Stimulated activated CD4-positive, alpha-beta T cell treated with anti-CD3 and anti-CD28 coated beads, Interleukin-4, amount 100 ng/mL, for 4 hours (primary cell): ENCODE measurements at regions not wholly inside any gene's neighbourhood (a gene's known extent, or its start where the extent isn't known, plus 50 kb on each side); places are given as distances from the start of the nearest gene placed in this dataset.

ENCODE experiments used
- DNase-seq, 2 experiments: peaks; one replicate each; pipeline ENCODE4 v3.0.0-alpha.2; 2020

DNA sequence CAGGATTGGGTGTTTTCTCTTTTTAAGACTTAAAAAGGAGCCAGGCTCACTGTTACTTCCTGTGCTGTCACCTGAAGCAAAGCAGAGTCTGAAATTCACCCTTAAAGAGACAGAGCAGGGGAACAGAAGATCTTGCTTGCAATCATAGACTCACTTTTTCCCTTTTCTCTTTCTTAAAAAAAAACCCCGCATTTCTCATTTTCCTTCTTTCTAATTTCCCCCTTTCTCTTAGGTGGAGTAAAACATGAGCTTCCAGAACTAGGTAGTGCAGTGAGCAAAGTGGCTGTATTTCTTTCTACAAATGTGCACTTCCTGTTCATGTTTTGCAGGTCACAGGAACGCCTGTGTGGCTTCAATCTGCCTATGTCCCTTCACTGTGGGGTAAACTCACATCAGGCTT lies 381.2 kb downstream of the LPIN1 start:
- DNase-seq, result no peak

DNA sequence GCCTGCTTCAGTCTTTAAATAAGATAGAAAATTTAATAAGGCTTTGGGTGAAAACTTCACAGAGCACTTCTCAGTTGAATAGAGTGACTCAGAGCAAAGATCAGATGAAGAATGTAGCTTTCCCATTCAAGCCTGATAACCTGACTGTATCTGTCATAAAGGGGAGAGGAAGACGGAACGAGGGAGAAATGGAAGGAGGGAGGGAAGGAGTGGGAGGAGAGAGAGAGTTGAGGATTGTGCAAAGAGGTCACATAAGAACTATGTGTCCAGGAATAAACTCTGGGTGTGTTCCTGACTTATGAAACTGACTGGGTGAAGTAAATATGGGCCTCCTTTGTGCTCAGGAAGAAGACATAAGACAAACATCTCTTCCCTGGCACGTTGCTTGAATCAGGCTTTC lies 385.5 kb downstream of the LPIN1 start:
- no peak for DNase-seq

DNA sequence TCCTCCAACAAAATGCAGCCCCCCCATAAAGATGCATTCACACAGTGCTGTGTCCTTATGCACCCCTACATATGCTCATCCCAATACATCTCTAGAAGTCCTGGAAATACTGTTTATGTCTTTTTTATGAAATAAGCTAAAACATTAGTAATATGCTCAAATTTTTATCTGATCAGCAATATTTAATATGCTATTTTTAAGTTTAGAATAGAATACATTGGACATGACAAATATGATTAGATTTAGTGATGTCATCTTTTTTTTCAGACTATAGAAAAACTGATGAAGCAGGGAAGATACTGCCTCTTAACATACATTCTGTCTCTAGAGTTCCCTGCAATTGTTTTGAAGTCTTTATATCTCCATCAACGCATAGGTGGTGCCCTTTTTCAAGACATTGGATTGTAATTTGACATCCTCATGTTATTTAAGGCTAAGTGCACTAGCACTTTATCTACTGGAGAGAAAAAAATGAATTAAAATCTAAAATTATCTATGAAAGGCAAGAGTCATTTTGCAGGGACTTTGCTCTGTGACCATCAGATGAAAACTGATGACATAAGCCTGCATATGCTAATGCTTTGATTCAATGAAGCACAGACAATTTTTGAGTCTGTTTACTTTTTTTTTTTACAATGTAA lies 395.3 kb downstream of the LPIN1 start:
- DNase-seq, result no peak

DNA sequence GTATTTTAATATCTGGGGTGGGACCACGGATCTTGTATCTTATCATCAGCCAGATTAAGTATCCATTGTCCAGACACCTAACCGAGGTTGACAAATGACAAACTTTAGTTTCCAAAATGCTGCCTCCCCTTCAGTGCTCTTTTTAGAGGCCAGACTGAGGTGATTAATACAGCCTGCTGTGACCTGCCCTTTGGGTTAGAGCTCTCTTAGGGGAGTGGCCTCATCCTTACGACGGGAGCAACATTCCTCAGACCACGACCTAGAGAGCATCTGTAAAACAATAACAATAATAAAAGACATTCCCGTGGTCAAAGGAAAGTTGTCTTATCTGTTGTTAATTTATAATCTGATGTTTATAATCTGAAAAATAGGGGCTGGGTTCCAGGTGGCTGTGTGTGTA lies 405.3 kb downstream of the LPIN1 start:
- no peak for DNase-seq

DNA sequence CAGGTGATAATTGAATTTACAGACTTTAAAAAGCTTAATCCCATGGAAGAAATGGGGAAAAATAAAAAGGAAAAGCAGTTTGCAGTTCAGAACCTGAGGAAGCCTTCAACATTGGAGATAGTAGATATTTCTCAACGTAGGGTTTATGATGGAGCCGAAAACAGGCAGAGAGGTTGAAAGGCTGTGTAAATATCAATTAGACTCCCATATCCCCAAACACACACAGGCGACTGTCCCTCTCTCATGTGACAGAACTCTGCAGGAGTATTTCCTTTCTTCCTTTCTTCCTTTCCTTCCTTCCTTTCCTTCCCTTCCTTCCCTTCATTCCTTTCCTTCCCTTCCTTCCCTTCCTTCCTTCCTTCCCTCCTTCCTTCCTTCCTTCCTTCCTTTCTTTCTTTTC lies 406.5 kb downstream of the LPIN1 start:
- no peak for DNase-seq

DNA sequence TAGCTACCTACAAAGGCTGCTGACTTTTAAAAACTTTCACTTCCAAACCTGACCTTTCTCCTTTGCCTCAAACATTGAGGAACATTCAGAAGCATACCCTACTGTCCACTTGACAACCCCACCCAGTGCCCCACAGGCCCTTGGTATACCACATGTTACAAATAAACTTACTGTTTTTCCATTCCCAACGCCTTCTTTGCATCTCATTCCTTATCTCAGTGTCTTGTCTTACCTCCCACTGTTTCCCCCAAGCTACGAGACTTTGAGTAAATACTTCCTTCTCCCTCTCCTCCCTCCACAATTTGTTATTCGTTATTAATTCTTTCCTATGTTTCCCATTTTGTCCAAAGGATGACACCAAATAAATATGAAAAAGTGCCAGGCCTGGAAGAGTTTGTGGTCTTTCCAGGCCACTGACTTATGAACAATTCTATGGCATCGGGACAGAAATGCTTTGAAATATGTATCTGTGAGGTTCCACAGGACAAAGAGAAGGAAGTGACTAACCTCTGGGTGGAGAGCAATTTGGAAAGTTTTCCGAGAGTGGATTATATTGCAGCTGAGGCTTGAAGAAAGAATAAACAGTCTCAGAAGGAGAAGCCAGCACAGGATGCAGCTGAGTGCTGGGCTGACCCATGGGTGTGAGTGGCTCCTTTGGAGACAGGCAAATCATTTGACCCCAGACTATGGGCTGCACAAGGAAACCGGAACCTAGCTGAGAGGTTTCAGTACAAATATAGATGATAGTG lies 409.0 kb downstream of the LPIN1 start:
- no peak for DNase-seq

DNA sequence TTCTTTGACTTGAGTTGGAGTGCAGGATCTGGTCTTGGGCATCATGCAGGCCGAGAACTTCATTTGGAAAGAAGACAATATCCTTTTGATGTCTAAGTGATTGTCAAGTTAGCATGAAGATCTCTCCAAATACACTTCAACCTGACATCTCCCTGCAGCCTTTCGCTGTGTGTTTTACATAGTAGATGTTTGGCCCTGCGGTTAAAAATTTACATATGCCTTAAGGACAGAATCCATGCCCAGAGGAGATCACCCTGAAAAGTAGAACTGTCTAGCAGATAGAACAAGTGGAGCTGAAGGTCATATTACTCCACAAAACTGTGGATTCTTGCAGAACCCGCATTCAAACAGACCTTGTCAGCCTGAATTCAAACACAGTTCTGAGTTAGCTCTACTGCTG lies 409.9 kb downstream of the LPIN1 start:
- no peak for DNase-seq

DNA sequence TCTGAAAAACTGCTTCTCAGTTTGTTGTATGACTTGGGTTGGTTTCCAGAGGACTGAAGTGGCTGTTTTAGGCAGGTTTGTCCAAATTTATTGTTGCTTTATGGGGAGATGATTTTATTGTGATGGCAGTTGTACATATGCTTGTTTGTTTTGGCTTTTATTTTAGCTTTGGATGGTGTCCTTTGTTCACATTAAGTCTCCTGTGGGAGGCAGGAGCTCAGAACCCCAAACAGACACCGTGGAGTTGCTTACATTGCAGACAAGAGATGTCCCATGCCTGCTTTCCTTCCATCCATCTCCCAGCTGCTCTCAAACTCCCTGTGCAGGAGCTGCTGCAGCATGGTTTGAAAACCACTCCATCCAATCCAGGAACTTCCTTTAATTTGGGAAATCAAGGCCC lies 414.7 kb downstream of the LPIN1 start:
- no peak for DNase-seq

DNA sequence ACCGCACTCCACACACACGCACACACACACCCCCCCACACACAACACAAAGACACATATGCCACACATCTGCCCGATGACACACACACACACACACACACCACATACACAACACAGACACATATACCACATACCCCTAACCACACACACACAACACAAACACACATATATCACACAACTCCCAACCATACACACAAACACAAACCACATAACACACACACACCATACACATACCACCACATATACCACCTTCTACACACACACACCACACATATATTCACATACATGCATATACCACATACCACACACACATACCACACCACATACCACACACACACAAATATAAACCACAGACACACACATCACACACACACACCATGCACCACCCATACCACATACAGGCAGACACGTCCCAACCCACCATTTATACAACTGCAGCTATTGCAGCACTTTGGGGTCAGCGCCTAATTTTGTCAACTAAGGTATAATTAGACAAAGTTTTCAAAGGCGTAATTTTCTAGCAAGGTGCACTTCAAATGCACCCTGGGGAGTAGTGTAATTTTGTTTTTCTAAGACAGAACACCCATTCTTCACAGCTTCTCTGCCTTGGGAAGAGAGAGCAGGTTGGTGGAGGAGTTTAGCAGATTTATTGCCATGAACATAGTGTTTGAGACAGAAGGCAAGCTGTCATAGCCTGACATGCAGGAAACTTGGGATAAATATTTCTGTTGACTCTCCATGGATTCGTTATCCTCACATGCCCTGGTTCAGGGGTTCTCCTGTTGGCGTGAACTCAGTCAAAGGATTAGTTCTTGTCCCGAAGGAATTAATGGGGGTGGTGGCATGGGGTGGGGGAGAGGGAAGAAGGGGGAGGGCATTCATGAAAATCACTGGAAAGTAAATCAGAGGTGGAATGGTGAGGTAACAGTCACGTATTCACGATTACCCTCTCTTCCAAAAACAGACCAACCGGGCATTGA lies 416.1 kb downstream of the LPIN1 start:
- DNase-seq, result no peak

DNA sequence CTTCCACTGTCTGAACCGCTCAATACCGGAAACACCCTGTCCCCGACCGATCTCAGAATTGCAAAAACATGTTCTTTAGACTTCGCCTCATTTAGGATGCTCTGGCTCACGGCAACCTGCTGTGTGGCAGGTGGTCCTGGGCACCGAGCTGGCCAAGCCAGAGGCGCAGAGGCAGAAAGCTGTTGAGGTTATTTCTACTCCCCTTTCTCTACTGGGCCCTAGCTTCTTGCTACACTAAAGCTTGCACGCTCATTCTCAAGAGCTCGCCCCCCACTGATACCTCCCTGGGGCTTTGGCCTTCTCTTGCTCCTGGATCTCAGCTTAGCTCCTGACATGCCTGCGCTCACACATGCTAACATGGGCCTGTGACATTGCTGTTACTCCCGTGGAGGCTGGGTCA lies 417.4 kb downstream of the LPIN1 start:
- no peak for DNase-seq

DNA sequence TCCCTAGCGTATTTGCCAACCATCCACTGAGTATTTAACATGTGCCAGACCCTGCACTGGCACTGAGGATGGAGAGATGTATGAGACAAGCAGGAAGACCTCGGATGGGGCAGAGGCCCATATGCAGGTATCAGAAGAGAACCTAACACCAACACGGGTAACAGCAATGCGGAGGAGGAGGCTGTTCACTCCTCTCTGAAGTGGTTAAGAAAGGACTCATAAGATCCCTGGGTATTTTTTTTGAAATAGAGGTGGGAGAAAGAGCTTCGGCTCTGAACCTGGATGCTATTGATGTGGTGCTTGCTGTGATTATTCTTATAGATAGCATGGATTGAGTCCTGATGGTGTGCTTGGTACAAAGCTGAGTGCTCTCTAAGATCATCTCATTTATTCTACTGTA lies 418.3 kb downstream of the LPIN1 start:
- no peak for DNase-seq

DNA sequence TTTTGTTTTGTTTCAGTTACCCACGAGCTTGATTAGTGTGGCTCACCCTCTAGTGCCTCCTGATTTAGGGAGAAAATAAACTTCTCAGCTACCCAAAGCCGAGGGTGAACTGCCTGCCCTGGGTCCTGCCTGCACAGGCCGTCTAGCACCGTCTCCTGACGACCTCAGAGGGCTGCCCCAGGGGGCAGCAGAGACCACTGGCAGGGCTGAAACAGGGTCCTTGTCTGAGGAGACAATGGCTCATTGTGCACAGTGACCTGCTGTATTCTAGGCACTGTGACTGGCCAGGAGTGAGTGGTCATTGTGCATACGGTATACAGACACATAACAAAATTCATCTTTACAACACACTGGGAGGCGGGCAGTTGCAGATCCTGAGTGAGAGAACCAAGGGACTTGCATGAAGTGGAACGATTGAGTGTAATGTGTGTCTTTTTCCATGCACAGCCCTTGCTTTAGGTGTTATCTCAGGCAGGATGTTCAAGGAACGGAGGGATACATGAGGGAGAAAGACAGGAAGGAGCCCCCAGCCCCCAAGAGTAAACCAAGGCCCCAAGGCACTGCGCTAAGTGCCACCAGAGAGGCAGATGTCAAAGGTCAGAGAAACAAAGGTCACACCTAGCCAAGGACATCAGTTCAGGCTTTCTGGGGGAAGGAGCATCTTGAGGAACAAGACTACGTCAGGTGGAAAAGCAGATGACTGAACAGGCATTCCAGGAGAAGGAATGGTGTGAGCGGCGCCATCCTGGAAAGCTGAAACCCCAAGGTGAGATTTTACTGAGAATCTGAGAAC lies 421.3 kb downstream of the LPIN1 start:
- no peak for DNase-seq

DNA sequence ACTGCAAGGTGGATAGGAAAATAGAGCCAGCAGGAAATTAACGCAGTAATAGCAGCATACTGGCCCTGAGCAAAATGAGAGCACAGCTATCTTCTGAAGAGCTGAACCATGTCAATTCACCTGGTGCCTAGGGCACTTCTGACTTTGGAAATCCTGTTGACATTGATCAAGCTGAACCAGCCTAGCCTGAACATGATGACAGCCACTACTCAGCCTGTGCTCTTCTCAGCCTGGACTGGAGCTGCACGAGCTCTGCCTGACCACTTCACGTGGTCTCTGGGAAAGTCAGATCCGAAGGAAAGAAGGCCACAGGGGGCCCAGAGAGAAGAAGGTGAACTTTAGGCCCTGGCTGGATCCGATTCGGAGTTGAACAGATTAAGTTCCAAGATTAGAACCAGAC lies 421.9 kb downstream of the LPIN1 start:
- no peak for DNase-seq

DNA sequence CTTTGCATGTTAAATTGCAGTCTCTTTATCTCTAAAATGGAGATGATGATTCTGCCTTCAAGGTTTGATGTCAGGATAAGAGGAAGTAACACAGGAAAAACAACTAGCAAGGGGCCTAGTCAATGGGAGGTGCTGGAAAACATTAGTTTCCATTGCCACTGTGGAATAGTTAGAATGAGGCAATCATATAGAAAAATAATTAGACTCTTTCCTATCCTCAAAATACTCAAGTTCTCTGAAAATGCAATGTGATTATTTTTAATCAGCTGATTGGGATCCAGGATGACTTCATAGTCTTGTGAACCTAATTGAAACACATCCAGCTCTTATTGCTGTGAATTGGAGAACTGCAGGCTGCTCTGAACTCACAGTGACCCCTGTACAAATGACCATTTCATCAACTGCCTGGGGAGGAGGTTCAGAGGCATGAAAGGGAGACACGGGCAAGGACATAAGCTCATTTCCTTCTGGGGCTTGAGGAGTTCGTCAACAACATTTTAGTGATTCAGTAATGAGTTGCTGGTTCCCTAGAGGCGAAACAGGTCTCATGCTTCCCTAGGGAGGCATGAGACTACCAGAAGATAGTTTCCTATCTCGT lies 422.5 kb downstream of the LPIN1 start:
- no peak for DNase-seq

DNA sequence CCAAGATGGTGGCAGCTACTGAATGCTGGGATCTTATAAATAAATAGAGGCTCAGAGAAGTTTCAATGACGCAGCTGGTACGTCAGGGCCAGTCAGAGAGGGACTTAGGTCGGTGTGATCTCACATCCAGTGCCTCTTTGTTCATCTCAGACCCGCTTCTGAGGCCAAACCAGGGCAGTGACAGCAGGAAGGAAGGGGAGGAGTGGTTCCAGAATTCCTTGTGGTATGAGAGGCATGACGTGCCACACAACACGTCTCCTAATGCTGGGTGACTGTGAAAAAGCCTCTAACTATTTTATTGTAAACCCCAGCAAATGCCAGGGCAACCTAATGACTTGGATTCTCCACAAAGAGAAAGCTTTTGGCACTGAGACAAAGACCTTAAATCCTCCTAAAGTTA lies 423.3 kb downstream of the LPIN1 start:
- no peak for DNase-seq

DNA sequence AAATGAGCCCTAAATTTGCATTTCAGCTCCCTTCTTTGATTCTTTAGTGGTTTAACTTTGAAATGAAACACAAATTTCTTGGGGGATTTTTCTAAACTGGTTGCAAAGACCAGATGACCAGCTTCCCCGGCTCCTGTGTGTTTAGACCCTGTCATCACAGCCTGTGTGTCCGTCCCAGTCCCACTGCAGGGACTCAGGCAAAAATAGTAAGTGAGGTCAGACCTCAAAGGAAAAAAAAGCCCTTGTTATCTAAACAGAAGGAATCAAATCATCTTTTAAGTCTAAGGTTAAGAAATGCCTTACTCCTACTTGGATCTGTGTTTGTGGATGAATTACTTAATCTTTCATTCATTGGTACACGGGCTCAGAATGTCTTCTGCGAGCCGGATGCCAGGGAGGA lies 423.7 kb downstream of the LPIN1 start:
- no peak for DNase-seq

DNA sequence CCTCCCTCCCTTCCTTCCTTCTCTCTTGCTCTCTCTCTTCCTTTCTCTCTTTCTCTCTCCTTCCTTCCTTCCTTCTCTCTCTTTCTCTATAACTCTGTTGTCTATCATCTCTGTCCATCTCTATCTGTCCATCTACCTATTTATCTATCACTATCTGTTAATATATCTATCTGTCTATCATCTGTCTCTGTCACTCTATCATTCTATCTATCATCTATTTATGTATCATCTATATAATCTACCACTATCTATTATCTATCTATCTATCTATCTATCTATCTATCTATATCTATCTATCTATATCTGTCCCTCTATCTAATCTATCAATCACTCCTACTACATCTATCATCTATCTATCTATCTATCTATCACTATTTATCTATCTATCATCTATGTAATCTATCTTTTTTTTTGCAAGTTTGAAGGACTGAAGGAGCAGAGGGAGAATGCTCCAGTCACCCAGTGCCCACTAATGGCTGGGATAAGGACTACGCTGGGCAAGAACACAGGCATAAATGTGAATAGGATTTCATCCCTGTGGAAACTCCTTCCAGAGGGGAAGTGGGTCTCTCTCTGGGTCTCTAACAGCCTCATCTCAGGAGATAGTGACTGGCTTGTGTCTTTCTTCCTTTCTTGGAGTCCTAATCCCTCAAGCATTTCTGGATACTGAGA lies 427.0 kb downstream of the LPIN1 start:
- DNase-seq, result no peak

DNA sequence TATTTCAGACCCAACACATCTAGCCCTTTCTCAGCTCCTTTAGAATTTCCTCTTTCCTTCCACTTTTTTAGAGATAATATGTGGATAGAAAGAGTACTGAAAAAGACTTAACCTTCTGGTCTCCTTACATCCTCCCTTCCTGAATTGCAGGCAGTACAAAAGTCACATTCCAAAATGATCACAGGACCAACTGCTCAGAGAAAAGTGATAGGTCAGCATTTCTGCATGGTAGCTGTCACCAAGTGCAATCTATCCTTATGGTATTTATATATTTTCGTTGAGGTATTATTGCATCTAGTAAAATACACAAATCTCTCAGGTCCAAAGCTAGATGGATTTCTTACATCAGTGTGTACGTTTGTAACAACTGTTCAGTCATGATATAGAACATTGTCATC lies 427.5 kb downstream of the LPIN1 start:
- DNase-seq, result no peak

DNA sequence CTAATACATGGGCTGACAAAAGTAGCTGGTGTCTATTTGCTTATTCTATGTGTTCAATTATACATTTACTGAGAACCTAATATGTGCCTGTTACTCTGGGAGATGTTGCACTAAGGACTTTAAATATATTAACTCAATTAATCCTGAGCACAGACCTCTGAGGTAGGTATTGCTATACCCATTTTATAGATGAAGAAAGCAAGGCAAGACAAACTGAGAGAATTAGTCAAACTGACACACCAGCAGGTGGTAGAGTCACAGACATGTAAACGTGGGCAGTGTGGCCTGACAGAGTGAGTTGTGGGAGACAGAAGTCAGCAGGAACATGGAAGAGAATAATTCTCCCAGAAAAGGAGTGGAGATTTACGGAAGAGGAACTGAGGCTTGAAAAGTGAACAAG lies 428.9 kb downstream of the LPIN1 start:
- DNase-seq, result no peak

DNA sequence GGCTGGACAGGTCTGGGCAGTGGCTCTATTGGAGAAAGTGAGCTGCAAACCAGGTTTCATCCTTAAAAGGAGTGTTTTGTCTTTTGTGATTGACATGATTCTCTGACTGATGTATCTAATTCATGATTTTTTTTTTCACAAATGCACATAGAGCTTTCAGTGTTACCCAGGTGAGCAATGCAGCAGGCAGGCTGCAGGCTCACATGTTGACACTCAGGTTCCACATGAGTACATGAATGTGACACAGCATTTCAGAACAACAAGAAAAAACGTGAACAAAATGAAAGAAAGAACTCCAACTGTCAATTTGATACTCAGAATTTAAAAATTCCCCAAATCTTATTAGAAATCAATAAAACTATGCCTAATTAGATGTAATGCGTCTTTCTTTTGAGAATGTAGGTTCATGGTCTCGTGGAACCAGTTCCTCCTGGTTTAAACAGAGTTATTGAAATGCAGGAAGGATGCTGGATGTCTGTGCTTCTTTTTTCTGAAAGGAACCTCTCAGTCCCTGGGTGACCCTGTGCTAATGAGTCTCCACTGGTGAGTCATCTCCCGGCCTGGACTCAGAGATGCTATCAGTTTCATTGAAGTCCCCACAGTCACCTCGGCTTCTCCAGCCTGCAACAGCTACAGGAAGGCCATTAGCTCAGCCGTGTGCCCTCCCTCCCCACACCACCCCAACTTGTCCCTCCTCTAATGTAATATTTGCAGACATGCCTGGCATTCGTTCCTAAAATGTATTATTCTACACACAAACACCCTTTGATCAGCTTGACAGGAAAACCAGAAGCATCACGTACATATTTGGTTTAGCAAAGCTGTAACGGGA lies 430.4 kb downstream of the LPIN1 start:
- peak in 1 of 2 experiments; percentile 12 for DNase-seq
